Activated CD4-positive, alpha-beta memory T cell treated with anti-CD3 and anti-CD28 coated beads, Interleukin-2, amount 10 ng/mL, durations not matched to agents 7 days and 5 days (primary cell): ENCODE measurements at regions not wholly inside any gene's neighbourhood (a gene's known extent, or its start where the extent isn't known, plus 50 kb on each side); places are given as distances from the start of the nearest gene placed in this dataset.

Experiments
- CTCF ChIA-PET: fragments of 350-600 bp; sonication (Branson Sonifier 250); formaldehyde crosslinking; loops from one replicate; lab custom pipeline; 2021; ENCODE audit warnings: antibody characterized with exemption, inconsistent platforms; lab: Charles Lee
- POLR2A ChIA-PET: fragments of 350-600 bp; sonication (Branson Sonifier 250); formaldehyde crosslinking; loops from one replicate; lab custom pipeline; 2021; ENCODE audit warnings: antibody characterized with exemption; lab: Charles Lee
- DNase-seq: peaks from one replicate; pipeline ENCODE4 v3.0.0-alpha.2; 2020
- H3K27ac Mint-ChIP-seq: one replicate; pipeline ENCODE4 v1.8.0; 2021; ENCODE audit warnings: mild to moderate bottlenecking, mixed read lengths
- H3K27me3 Mint-ChIP-seq: one replicate; pipeline ENCODE4 v1.8.0; 2021; ENCODE audit warnings: mixed read lengths
- H3K36me3 Mint-ChIP-seq: one replicate; pipeline ENCODE4 v1.8.0; 2021; ENCODE audit warnings: low read depth, mixed read lengths
- H3K4me1 Mint-ChIP-seq: one replicate; pipeline ENCODE4 v1.8.0; 2021; ENCODE audit warnings: mixed read lengths
- H3K4me3 Mint-ChIP-seq: one replicate; pipeline ENCODE4 v1.8.0; 2021; ENCODE audit warnings: mild to moderate bottlenecking, mixed read lengths
- H3K9me3 Mint-ChIP-seq: one replicate; pipeline ENCODE4 v1.8.0; 2021; ENCODE audit warnings: mixed read lengths

DNA sequence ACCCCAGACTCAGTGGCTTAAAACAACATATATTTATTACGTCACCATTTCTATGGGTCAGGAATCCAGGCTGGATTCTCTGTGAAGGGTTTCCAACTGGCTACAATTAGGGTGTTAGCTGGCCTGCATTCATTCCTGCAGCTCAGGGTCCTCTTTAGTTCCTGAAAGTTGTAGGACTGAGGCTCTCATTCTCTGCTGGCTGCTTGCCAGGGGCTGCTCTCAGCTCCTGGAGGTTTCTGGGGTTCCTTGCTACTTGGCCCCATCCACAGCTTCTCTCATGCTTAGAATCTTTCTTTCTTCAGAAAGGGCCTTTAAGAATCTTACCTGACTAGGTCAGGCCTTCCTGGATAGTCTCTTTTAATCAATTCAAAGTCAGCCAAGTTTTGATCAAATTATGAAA is 424.6 kb downstream of the GADD45G start:
- Mint-ChIP-seq H3K4me3 (no peak overlapping the region), H3K36me3 (no peaks in the 10 kb centered on the region), H3K4me1 (no peaks in the 10 kb centered on the region), H3K27me3 (peaks cover 15% of the 10 kb centered on the region), H3K27ac (no peak overlapping the region), H3K9me3 (no peaks in the 10 kb centered on the region)
- CTCF ChIA-PET, result no interaction called here
- no peak for DNase-seq
- POLR2A ChIA-PET, result no interaction called here

DNA sequence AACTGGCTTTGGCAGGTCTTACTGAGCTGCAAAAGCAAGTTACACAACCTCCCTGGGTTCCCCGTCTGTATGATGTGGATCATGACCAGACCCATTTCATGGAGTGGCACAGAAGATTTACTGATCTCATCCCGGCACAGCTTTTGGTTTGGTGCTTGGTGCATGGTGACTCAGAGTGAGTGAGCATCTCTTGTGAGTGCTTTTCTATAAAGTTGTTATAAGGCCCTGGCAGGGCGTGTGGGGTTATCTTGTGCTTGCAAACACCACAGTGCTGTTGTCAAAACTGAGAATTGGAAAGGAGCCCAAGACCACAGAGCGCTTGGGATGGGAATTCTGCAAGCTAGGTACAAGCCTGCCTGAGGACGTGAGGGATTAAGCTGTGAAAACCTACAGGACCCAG is 425.2 kb downstream of the GADD45G start:
- ChIA-PET POLR2A (no interaction called here), CTCF (no interaction called here)
- Mint-ChIP-seq H3K4me1 (no peaks in the 10 kb centered on the region), H3K27ac (no peak overlapping the region), H3K9me3 (no peaks in the 10 kb centered on the region), H3K27me3 (peaks cover 15% of the 10 kb centered on the region), H3K36me3 (no peaks in the 10 kb centered on the region), H3K4me3 (no peak overlapping the region)
- no peak for DNase-seq

DNA sequence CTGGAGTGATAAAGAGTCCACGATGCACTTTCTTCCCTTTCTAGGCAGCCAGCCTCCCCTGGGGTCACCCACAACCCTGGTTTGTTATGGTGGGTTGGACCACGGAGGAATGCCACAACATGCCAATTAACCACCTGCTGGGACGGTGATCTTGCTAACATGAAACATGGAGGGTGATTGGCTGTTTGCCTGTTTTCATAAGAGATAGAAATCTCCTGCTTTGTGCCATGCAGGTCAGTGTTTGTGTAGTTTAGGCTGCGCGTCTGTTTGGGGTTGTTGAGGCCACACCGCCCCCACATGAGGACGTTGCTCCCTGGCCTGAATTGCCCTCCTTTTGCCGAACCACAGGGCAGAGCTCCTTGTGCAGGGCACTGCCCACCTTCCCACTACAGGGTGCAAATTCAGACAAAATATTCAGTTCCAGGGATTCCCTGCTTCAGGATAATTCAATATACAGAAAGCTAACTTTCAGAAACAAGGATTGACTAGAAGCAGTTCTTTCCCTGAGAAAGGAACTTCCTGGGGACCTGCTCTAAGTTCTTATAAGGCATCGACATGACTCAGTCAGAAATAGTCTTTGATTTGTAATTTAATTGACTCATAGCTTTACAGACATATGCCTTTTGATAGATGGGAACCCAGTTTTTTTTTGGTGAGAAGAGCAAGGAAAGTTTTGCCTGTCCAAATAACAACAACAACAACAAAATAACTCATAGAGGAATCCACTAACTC is 427.6 kb downstream of the GADD45G start:
- no peaks in the 10 kb centered on the region for H3K36me3 Mint-ChIP-seq
- CTCF ChIA-PET, result no interaction called here

DNA sequence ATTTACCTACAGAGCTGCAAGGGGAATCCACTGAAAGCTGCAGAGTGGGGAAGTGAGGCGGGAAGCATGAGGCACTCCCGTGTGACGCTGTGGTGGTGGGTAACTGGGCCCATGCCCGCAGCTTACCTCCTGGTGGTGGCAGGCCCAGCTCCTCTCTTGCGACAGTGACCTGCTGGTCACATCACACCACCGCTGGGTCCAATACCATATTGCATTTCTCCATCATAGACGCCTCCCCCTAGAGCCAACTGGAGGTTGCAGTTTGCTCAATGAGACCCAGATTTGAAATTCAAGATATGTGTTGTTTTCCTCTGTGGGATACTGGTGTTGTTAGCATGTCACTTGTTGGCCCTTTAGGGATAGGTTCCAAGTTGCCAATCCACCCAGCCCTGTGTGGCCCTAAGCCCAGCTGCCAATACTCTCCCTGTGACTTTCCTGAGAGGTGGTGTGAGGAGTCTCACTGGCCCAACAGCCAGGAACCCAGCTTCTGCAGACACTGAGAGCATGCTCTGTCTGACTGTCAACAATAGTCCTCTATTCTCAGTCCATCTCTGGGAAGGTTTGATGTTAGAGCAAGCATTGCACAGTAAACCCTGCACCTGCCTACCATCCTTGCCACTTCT is 428.3 kb downstream of the GADD45G start:
- no peaks in the 10 kb centered on the region for H3K4me1 Mint-ChIP-seq
- DNase-seq, result no peak
- H3K27ac Mint-ChIP-seq, result no peak overlapping the region
- ChIA-PET POLR2A (no interaction called here), CTCF (no interaction called here)
- no peaks in the 10 kb centered on the region for H3K36me3 Mint-ChIP-seq
- H3K4me3 Mint-ChIP-seq, result no peak overlapping the region
- no peaks in the 10 kb centered on the region for H3K9me3 Mint-ChIP-seq
- H3K27me3 Mint-ChIP-seq, result peaks cover 10% of the 10 kb centered on the region

More for the DNA sequence above, 427.6 kb downstream of the GADD45G start:
- Mint-ChIP-seq H3K9me3 (no peaks in the 10 kb centered on the region), H3K4me1 (no peaks in the 10 kb centered on the region), H3K27ac (no peak overlapping the region), H3K4me3 (no peak overlapping the region), H3K27me3 (peaks cover 15% of the 10 kb centered on the region)
- DNase-seq, result no peak
- POLR2A ChIA-PET, result no interaction called here

DNA sequence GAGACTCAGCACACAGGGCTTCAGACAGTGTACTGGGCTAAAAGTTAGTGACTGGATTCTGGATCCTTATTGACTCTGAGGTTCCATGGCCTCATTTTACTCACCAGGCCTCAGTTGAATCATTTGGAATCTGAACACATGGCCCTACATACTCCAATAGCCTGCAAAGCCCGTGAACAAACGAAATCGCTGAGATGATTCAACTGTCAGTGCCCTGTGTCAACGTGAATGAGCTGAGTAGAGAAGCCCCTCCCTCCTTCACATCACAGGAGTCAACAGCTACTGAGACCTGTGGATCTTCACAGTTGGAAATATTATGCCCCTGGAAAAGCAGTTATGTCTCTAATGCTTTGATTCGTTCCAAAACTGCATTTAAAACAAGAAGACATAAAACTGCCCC is 429.3 kb downstream of the GADD45G start:
- Mint-ChIP-seq H3K27me3 (peaks cover 2% of the 10 kb centered on the region), H3K4me1 (no peaks in the 10 kb centered on the region), H3K4me3 (no peak overlapping the region), H3K9me3 (no peaks in the 10 kb centered on the region), H3K36me3 (no peaks in the 10 kb centered on the region), H3K27ac (no peak overlapping the region)
- POLR2A ChIA-PET, result no interaction called here
- no peak for DNase-seq
- CTCF ChIA-PET, result no interaction called here

DNA sequence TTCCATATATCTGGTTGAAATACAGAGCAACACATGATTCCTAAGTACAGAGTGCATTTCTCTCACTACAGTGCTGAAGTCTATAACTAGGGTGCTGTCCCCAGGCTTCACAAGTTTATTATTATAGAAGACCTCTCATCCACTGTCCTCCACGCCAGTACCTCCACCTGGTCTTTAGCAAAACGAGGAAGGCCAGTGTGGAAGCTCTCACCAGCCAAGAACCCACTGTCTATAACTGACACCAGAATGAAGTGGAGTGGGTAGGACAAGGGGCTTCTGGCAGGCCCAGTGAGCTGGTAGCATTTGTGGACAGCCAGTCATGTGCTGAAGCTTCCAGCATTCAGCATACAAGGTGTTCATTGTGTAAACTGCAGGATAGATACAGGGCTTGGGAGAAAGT is 430.7 kb downstream of the GADD45G start:
- Mint-ChIP-seq H3K27ac (no peak overlapping the region), H3K4me3 (no peak overlapping the region), H3K4me1 (no peaks in the 10 kb centered on the region), H3K36me3 (no peaks in the 10 kb centered on the region), H3K9me3 (no peaks in the 10 kb centered on the region), H3K27me3 (peaks cover 2% of the 10 kb centered on the region)
- CTCF ChIA-PET, result no interaction called here
- DNase-seq, result no peak
- POLR2A ChIA-PET, result no interaction called here

DNA sequence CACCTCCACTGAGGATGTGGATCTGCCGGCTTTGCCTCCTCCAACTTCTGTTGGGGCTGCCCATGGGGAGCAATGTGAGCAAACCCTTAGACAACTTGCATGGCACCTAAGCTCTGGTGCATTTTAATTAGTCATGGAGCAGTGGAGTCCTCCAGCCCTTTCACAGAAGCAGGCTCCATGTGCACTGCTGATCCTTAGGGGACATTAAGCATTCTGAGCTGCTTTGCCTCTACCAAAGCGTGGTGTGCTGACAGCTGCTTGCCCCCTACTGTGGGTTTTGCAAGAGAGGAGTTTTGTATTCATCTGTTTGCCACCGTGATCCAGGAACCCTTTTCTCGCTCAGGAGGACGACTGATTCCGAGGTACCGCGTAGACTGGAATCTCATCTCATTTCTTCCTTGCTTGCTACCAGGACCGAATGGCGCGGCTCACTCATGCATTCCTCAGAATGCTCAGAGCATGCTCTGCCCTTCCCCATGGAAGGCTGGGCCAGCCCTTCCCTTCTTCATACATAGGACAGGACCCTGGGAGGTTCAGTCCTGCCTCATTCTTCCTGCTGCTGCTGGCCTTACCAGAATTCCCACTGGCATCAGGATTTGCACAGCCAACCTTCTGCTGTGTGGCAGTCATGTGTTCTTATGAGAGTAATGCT is 432.5 kb downstream of the GADD45G start:
- POLR2A ChIA-PET, result no interaction called here
- no peak for DNase-seq
- H3K4me3 Mint-ChIP-seq, result no peak overlapping the region
- H3K4me1 Mint-ChIP-seq, result no peaks in the 10 kb centered on the region
- H3K36me3 Mint-ChIP-seq, result no peaks in the 10 kb centered on the region
- peaks cover 2% of the 10 kb centered on the region for H3K27me3 Mint-ChIP-seq
- H3K9me3 Mint-ChIP-seq, result no peaks in the 10 kb centered on the region
- CTCF ChIA-PET, result no interaction called here
- no peak overlapping the region for H3K27ac Mint-ChIP-seq

DNA sequence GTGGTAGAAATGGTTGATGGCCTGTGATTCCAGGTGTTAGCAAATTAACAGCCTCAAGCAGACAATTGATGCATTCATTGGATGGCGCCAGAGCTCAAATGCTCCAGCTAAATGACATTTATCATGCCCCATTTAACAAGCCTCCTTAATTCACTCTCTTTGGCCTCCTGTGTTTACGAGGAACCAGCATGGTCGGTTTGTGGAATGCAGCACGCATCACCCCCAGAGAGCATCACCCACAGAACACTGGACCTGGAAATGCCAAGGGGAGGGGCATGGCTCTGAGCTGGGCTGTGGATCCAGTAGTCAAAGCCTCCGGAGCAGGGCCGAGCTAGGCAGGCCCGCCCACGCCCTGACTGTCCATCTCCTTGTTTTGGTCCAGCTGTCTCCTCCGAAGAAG is 434.0 kb downstream of the GADD45G start:
- Mint-ChIP-seq H3K9me3 (no peaks in the 10 kb centered on the region), H3K36me3 (no peaks in the 10 kb centered on the region), H3K27ac (no peak overlapping the region), H3K27me3 (peaks cover 2% of the 10 kb centered on the region), H3K4me1 (peaks cover 1% of the 10 kb centered on the region), H3K4me3 (no peak overlapping the region)
- ChIA-PET CTCF (no interaction called here), POLR2A (no interaction called here)
- no peak for DNase-seq

DNA sequence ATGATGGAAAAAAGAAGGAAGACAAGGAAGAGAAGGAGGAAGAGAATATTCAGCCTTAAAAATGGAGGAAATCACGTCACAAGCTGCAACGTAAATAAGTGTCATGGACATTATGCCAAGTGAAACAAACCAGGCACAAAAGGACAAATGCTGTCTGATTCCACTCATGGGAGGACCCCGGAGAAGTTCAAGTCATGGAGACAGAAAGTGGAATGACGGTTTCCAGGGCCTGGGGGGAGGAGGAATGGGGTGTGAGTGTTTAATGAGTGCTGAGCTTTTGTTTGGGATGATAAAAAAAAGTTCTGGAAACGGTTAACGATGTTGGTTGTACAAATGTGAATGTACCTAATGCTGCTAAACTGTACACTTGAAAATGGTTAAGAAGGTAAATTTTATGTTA is 439.5 kb downstream of the GADD45G start:
- Mint-ChIP-seq H3K4me3 (no peak overlapping the region), H3K9me3 (no peaks in the 10 kb centered on the region), H3K36me3 (no peaks in the 10 kb centered on the region), H3K4me1 (peaks cover 16% of the 10 kb centered on the region), H3K27ac (peak overlapping the region; percentile 23), H3K27me3 (peaks cover 4% of the 10 kb centered on the region)
- POLR2A ChIA-PET, result no interaction called here
- CTCF ChIA-PET, result interaction anchor here (1.1 to 2.0 kb wide), 3 partner anchors 52 to 446 kb away, joined by 3 to 6 read pairs (median 4); no protein-coding TSS in a partner anchor
- DNase-seq, result no peak

DNA sequence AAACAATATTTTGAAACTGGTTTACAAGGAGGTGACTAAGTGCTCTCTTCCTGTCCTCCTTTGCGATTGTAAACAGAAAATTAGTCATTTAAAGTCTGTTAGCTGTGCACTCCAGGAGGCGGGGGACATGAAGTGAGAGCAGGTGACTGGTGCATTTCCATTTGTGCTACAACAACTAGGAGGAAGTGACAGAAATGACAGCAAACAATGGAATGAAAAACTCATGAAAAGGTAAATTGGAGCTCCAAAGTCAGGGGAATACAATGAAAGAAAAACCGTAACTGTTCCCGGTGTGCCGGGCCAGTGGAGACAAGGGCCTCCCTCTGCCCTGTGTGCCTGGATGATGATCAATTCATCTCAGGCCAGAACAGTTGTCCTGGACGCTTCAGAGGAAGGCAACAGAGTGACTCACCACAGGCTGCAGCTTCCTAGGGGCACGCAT is 439.9 kb downstream of the GADD45G start:
- ChIA-PET POLR2A (interaction anchor here (0.7 kb wide), 1 partner anchor 441 kb away, joined by 3 read pairs; no protein-coding TSS in a partner anchor), CTCF (interaction anchor here (1.1 to 2.0 kb wide), 3 partner anchors 53 to 446 kb away, joined by 3 to 6 read pairs (median 4); no protein-coding TSS in a partner anchor)
- H3K36me3 Mint-ChIP-seq, result no peaks in the 10 kb centered on the region
- peaks cover 4% of the 10 kb centered on the region for H3K27me3 Mint-ChIP-seq
- H3K4me1 Mint-ChIP-seq, result peaks cover 16% of the 10 kb centered on the region
- H3K4me3 Mint-ChIP-seq, result no peak overlapping the region
- H3K27ac Mint-ChIP-seq, result peak overlapping the region; percentile 23
- peak; percentile 42 for DNase-seq
- no peaks in the 10 kb centered on the region for H3K9me3 Mint-ChIP-seq

DNA sequence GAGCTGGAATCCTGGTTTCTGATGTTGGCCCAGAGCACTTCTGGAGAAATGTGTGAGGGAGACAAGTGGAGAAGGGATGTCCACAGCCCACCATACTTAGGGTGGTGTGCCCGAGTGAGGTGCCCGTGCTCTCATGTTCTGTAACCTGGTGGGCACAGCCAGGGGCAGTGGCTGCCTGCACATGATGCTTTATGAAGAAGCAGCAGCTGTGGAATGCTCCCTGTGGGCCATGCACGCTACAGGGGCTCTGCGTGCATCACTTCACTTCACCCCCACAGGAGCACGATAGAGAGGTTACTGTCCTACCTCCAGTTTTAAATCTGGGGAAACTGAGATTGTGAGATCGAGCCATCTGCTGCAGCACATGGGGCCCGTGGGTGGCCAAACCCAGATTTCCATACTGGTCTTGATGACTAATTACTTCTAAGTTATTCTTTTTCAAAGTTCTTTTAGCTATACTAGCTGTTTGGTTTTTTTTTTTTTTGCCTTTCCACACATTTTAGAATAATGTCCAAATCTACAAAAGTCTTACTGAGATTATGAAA is 441.6 kb downstream of the GADD45G start:
- peaks cover 16% of the 10 kb centered on the region for H3K4me1 Mint-ChIP-seq
- no peaks in the 10 kb centered on the region for H3K9me3 Mint-ChIP-seq
- H3K27ac Mint-ChIP-seq, result no peak overlapping the region
- POLR2A ChIA-PET, result no interaction called here
- peaks cover 6% of the 10 kb centered on the region for H3K27me3 Mint-ChIP-seq
- no peak overlapping the region for H3K4me3 Mint-ChIP-seq
- no peaks in the 10 kb centered on the region for H3K36me3 Mint-ChIP-seq
- DNase-seq, result no peak
- CTCF ChIA-PET, result interaction anchor here (0.6 to 2.0 kb wide), 2 partner anchors 443 to 448 kb away, joined by 4 to 6 read pairs; no protein-coding TSS in a partner anchor

DNA sequence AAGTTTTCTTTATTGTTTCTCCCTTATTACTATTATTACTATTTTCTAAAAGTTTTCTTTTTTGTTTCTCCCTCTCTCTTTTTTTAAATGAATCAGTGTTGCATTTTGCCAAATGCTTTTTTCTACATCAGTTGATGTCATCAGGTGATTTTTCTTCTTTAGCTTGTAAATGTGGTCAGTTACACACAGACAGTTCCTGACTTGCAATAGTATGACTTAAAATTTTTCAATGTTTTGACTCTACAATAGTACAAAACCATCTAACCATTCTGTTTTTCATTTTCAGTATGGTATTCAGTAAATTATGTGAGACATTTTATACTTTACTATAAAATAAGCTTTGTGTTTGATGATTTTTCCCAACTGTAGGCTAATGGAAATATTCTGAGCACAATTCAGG is 443.0 kb downstream of the GADD45G start:
- Mint-ChIP-seq H3K36me3 (no peaks in the 10 kb centered on the region), H3K4me3 (no peak overlapping the region), H3K27me3 (peaks cover 19% of the 10 kb centered on the region), H3K27ac (no peak overlapping the region), H3K4me1 (peaks cover 16% of the 10 kb centered on the region), H3K9me3 (no peaks in the 10 kb centered on the region)
- CTCF ChIA-PET, result interaction anchor here (0.9 kb wide), 1 partner anchor 54 kb away, joined by 3 read pairs; no protein-coding TSS in a partner anchor
- POLR2A ChIA-PET, result no interaction called here
- DNase-seq, result no peak

DNA sequence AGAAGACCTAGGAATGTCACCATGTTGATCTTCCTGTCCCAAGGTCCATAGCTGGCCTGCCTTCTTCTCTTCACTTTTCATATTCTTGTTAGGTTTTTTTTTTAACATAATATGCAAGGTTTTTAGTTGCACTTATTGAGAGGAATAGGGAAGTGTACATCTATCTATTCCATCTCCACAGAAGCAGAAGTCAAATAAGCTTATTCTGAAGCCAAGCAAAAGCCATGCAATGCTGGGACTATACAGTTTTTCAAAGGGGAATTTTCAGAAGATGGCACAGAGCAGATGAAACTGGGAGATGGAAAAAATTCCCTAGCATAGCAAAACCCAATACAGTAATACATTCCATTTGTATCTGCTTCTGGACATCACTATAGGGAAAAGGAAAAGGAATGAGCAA is 447.6 kb downstream of the GADD45G start:
- no peak overlapping the region for H3K4me3 Mint-ChIP-seq
- ChIA-PET CTCF (interaction anchor here (1.1 to 1.4 kb wide), 3 partner anchors 43 to 455 kb away, joined by 3 to 6 read pairs (median 5); no protein-coding TSS in a partner anchor), POLR2A (no interaction called here)
- no peaks in the 10 kb centered on the region for H3K9me3 Mint-ChIP-seq
- H3K27ac Mint-ChIP-seq, result no peak overlapping the region
- H3K36me3 Mint-ChIP-seq, result no peaks in the 10 kb centered on the region
- H3K4me1 Mint-ChIP-seq, result no peaks in the 10 kb centered on the region
- H3K27me3 Mint-ChIP-seq, result peaks cover 30% of the 10 kb centered on the region
- DNase-seq, result no peak
